ENCODE measurements at regions not wholly inside any gene's neighbourhood (a gene's known extent, or its start where the extent isn't known, plus 50 kb on each side); places are given as distances from the start of the nearest gene placed in this dataset.
"Not testable (repeated sequence)": the region's sequence is repeated elsewhere in the genome, so short reads cannot be mapped to it uniquely, and the experiment has no call there.

- DNase-seq: no peak
These were observed 501.0 kb downstream of the SETD4 start for GRCh38 chr21:35559128-35559828.

GRCh38 chr21:35556536-35556935 lies 503.8 kb downstream of the SETD4 start:
- DNase-seq: no peak

- DNase-seq: not testable (repeated sequence)
These were observed 503.4 kb upstream of the RUNX1 start for GRCh38 chr21:35552483-35552882.

- DNase-seq: no peak
These were observed 500.0 kb upstream of the RUNX1 start for GRCh38 chr21:35548904-35549615.

- no peak for DNase-seq
These were observed 499.1 kb upstream of the RUNX1 start for GRCh38 chr21:35547946-35548774.

GRCh38 chr21:35543746-35544145 lies 494.6 kb upstream of the RUNX1 start:
- no peak for DNase-seq

GRCh38 chr21:35540950-35541638 lies 492.0 kb upstream of the RUNX1 start:
- DNase-seq: no peak

GRCh38 chr21:35538386-35538785 lies 489.3 kb upstream of the RUNX1 start:
- DNase-seq: no peak

- no peak for DNase-seq
These were observed 488.5 kb upstream of the RUNX1 start for GRCh38 chr21:35537604-35538003.

- DNase-seq: no peak
These were observed 484.8 kb upstream of the RUNX1 start for GRCh38 chr21:35533893-35534292.

GRCh38 chr21:35530766-35531165 lies 481.7 kb upstream of the RUNX1 start:
- no peak for DNase-seq

GRCh38 chr21:35529171-35529863 lies 480.2 kb upstream of the RUNX1 start:
- peak; percentile 25 for DNase-seq

GRCh38 chr21:35528116-35529042 lies 479.3 kb upstream of the RUNX1 start:
- peak; percentile 32 for DNase-seq

- DNase-seq: no peak
These were observed 478.3 kb upstream of the RUNX1 start for GRCh38 chr21:35527358-35527757.

GRCh38 chr21:35525443-35525842 lies 476.3 kb upstream of the RUNX1 start:
- peak; percentile 51 for DNase-seq

- DNase-seq: no peak
These were observed 472.9 kb upstream of the RUNX1 start for GRCh38 chr21:35521852-35522505.

GRCh38 chr21:35521293-35521692 lies 472.2 kb upstream of the RUNX1 start:
- no peak for DNase-seq

GRCh38 chr21:35520856-35521255 lies 471.8 kb upstream of the RUNX1 start:
- no peak for DNase-seq

- no peak for DNase-seq
These were observed 471.2 kb upstream of the RUNX1 start for GRCh38 chr21:35520302-35520701.

- DNase-seq: no peak
These were observed 468.8 kb upstream of the RUNX1 start for GRCh38 chr21:35517865-35518264.

GRCh38 chr21:35516292-35516691 lies 467.2 kb upstream of the RUNX1 start:
- DNase-seq: not testable (repeated sequence)

Data from kidney glomerular epithelial cell (primary cell).